ENCODE measurements at regions not wholly inside any gene's neighbourhood (a gene's known extent, or its start where the extent isn't known, plus 50 kb on each side); places are given as distances from the start of the nearest gene placed in this dataset.

DNA sequence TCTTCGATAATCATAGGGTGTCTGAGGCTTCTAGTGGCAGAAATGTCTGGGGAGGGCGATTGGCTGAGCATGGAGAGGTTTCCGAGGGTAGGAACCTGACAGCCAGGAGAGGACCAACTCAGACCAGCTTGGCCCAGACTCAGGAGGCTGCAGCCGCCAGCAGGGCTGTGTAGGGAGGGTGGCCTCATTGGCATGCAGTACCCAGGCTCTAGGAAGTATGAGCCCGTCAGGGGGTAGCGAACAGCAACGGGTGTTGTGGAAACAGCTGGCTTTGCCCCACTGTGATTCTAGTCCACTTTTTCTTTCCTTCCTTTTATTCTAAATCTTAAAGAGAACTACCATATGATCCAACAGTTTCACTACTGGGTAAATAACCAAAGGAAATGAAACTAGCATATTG lies 103.3 kb downstream of the DIRAS3 start:
- TF ChIP-seq, protein P1, sequence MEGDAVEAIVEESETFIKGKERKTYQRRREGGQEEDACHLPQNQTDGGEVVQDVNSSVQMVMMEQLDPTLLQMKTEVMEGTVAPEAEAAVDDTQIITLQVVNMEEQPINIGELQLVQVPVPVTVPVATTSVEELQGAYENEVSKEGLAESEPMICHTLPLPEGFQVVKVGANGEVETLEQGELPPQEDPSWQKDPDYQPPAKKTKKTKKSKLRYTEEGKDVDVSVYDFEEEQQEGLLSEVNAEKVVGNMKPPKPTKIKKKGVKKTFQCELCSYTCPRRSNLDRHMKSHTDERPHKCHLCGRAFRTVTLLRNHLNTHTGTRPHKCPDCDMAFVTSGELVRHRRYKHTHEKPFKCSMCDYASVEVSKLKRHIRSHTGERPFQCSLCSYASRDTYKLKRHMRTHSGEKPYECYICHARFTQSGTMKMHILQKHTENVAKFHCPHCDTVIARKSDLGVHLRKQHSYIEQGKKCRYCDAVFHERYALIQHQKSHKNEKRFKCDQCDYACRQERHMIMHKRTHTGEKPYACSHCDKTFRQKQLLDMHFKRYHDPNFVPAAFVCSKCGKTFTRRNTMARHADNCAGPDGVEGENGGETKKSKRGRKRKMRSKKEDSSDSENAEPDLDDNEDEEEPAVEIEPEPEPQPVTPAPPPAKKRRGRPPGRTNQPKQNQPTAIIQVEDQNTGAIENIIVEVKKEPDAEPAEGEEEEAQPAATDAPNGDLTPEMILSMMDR (IDR thresholded peaks at IDR 0.05): no peak
- TF ChIP-seq MYBL2 (CRISPR knock-in tag; IDR thresholded peaks at IDR 0.05) (no peak), ZNF219 (CRISPR knock-in tag; IDR thresholded peaks at IDR 0.05; ENCODE audit: borderline replicate concordance) (no peak), NR2C2 (CRISPR knock-in tag; IDR thresholded peaks at IDR 0.05) (no peak)
- TF ChIP-seq, protein P2, sequence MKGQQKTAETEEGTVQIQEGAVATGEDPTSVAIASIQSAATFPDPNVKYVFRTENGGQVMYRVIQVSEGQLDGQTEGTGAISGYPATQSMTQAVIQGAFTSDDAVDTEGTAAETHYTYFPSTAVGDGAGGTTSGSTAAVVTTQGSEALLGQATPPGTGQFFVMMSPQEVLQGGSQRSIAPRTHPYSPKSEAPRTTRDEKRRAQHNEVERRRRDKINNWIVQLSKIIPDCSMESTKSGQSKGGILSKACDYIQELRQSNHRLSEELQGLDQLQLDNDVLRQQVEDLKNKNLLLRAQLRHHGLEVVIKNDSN (CRISPR knock-in tag; IDR thresholded peaks at IDR 0.05): no peak
- TF ChIP-seq, protein P3, sequence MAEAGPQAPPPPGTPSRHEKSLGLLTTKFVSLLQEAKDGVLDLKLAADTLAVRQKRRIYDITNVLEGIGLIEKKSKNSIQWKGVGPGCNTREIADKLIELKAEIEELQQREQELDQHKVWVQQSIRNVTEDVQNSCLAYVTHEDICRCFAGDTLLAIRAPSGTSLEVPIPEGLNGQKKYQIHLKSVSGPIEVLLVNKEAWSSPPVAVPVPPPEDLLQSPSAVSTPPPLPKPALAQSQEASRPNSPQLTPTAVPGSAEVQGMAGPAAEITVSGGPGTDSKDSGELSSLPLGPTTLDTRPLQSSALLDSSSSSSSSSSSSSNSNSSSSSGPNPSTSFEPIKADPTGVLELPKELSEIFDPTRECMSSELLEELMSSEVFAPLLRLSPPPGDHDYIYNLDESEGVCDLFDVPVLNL (CRISPR knock-in tag; IDR thresholded peaks at IDR 0.05; ENCODE audit: borderline replicate concordance, low read depth): no peak

All from WTC11 (cell line).